ENCODE measurements at regions not wholly inside any gene's neighbourhood (a gene's known extent, or its start where the extent isn't known, plus 50 kb on each side); places are given as distances from the start of the nearest gene placed in this dataset.

- no peak for TF ChIP-seq CTCF (IDR thresholded peaks at IDR 0.05)
- TF ChIP-seq POLR2A (IDR thresholded peaks at IDR 0.05), result no peak
- TF ChIP-seq POLR2AphosphoS5 (IDR thresholded peaks at IDR 0.05), result no peak
Measured at GRCh38 chr10:120195984-120196712, 260.9 kb upstream of the PLPP4 start.
